GM06990 (cell line): ENCODE measurements at regions not wholly inside any gene's neighbourhood (a gene's known extent, or its start where the extent isn't known, plus 50 kb on each side); places are given as distances from the start of the nearest gene placed in this dataset.
"Not testable (repeated sequence)": the region's sequence is repeated elsewhere in the genome, so short reads cannot be mapped to it uniquely, and the experiment has no call there.

Source experiments
- DNase-seq: peaks from one replicate; pipeline ENCODE4 v3.0.0-alpha.2; 2011; ENCODE audit not compliant: insufficient read length; ENCODE audit errors: extremely low read depth
- H3K27me3 ChIP-seq: replicated peaks from 2 replicates; pipeline ENCODE4 v1.6.0; 2011; ENCODE audit warnings: low read length; ENCODE audit not compliant: control insufficient read depth, insufficient read depth
- H3K36me3 ChIP-seq: 2 replicates; pipeline ENCODE4 v1.5.1; 2011; ENCODE audit warnings: low read length; ENCODE audit not compliant: control insufficient read depth, insufficient read depth
- H3K4me3 ChIP-seq: replicated peaks from 2 replicates; pipeline ENCODE4 v1.5.1; 2011; ENCODE audit warnings: low read depth, mild to moderate bottlenecking, control low read depth, low read length
- TF ChIP-seq, protein P1 (sequence below): IDR thresholded peaks from 2 replicates; pipeline ENCODE4 v1.5.1; 2011; ENCODE audit warnings: low read length, control low read depth, mild to moderate bottlenecking, inconsistent platforms; ENCODE audit not compliant: insufficient read depth, poor library complexity, severe bottlenecking

DNA sequence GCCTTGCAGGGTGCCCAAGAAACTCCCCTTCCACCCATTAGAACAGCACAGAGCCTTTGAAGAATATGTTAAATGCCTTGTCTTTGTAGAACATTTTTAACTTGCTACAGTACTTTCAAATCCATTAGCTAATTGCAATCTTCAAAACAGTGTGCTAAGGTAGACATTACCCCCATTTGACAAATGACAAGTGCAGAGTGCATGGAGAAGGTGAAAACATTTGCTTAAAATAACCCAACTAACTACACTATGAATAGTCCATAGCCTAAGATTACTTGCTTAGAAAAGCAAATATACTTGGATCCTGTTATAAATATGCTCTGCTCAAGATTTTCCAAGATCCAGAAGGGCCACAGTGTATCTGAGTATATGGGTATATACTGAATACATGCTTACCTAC lies 87.0 kb upstream of the G2E3 start:
- DNase-seq: no peak
- Histone ChIP-seq H3K4me3 (no peak overlapping the region), H3K27me3 (no peaks in the 10 kb centered on the region), H3K36me3 (no peaks in the 10 kb centered on the region)
- TF ChIP-seq, protein P1, sequence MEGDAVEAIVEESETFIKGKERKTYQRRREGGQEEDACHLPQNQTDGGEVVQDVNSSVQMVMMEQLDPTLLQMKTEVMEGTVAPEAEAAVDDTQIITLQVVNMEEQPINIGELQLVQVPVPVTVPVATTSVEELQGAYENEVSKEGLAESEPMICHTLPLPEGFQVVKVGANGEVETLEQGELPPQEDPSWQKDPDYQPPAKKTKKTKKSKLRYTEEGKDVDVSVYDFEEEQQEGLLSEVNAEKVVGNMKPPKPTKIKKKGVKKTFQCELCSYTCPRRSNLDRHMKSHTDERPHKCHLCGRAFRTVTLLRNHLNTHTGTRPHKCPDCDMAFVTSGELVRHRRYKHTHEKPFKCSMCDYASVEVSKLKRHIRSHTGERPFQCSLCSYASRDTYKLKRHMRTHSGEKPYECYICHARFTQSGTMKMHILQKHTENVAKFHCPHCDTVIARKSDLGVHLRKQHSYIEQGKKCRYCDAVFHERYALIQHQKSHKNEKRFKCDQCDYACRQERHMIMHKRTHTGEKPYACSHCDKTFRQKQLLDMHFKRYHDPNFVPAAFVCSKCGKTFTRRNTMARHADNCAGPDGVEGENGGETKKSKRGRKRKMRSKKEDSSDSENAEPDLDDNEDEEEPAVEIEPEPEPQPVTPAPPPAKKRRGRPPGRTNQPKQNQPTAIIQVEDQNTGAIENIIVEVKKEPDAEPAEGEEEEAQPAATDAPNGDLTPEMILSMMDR: no peak

DNA sequence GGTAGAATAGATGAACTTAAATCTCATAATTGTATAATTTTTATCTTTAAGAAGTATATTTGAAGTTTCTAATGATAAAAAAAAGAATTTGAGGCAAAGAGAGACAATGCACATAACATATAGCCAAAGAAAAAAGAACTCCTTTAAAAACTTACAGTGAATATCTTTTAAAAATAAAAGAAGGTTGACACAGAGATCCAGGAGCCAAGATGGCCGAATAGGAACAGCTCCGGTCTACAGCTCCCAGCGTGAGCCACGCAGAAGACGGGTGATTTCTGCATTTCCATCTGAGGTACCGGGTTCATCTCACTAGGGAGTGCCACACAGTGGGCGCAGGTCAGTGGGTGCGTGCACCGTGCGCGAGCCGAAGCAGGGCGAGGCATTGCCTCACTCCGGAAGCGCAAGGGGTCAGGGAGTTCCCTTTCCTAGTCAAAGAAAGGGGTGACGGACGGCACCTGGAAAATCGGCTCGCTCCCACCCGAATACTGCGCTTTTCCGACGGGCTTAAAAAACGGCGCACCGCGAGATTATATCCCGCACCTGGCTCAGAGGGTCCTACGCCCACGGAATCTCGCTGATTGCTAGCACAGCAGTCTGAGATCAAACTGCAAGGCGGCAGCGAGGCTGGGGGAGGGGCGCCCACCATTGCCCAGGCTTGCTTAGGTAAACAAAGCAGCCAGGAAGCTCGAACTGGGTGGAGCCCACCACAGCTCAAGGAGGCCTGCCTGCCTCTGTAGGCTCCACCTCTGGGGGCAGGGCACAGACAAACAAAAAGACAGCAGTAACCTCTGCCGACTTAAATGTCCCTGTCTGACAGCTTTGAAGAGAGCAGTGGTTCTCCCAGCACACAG lies 84.9 kb upstream of the G2E3 start:
- not testable (repeated sequence) for H3K4me3 ChIP-seq, H3K36me3 ChIP-seq

DNA sequence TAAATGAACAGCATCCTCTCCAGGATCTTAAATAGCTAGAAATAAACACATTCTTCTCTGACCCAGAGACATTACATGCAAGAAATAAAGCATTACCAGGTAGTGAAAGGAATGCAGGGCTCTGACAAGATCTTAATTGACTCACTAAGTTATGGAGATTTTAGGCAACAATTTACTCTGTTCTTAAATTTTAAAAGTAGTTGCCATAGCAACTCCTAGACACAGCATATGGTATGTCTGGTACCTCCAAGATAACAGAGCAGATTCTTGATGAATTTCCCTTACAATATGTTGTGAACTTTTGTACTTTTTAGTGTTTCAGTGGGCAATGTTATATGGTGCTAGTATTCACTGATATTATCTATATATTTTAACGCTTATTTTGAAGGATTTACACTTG lies 76.7 kb upstream of the G2E3 start:
- Histone ChIP-seq H3K4me3 (no peak overlapping the region), H3K36me3 (no peaks in the 10 kb centered on the region), H3K27me3 (no peaks in the 10 kb centered on the region)
- TF ChIP-seq, protein P1: no peak
- DNase-seq: no peak

More for the DNA sequence above, 84.9 kb upstream of the G2E3 start:
- H3K27me3 ChIP-seq, DNase-seq: not testable (repeated sequence)

GRCh38 chr14:30484201-30484600 lies 74.8 kb upstream of the G2E3 start:
- Histone ChIP-seq H3K27me3 (no peaks in the 10 kb centered on the region), H3K36me3 (no peaks in the 10 kb centered on the region), H3K4me3 (no peak overlapping the region)
- DNase-seq: no peak
- TF ChIP-seq, protein P1: no peak

DNA sequence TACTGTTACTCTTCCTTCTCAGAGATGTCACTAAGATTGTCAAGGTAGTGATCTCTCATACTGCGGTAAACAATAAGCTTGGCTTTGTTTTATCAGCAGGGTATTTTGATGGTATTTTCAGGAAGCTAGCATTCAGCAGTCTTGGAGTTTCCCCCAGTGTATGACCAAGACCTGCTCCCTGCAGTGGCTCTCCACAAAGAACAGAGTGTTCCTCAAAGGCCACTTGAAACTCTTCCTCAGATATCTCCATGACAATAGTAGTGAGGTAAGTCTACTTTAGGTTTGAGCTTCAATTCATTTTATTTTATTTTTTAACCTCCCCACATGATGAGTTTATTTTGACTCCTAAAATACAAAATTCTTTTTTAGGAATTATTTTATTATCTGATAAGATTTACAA lies 74.0 kb upstream of the G2E3 start:
- H3K27me3 ChIP-seq: no peaks in the 10 kb centered on the region
- TF ChIP-seq, protein P1: no peak
- no peak overlapping the region for H3K4me3 ChIP-seq
- DNase-seq: no peak
- no peaks in the 10 kb centered on the region for H3K36me3 ChIP-seq

DNA sequence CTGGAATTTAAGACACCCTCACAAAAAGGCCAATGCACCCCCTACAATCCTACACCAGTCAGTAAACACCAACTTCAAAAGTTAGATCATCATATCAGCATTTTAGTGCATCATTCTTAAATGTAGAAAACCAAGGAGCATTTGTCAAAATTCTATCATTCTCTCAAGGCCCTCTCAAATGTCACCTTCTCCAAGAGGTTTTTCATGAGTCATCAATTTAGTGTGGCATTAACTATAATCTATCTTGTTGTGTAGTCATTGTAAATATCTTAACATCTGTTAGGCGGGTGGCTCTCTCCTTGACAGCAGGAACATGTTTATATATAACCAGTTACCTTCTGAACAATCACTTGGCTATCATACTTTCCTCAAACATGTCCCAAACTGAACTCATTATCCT lies 62.1 kb upstream of the G2E3 start:
- Histone ChIP-seq H3K36me3 (no peaks in the 10 kb centered on the region), H3K4me3 (no peak overlapping the region), H3K27me3 (no peaks in the 10 kb centered on the region)
- DNase-seq: no peak
- TF ChIP-seq, protein P1: no peak
